NCI-H446 (cell line): ENCODE measurements at regions not wholly inside any gene's neighbourhood (a gene's known extent, or its start where the extent isn't known, plus 50 kb on each side); places are given as distances from the start of the nearest gene placed in this dataset.

Source experiments
- DNase-seq, 2 experiments: peaks; one replicate each; lab custom pipeline; 2025; lab: John Stamatoyannopoulos, UW

GRCh38 chr3:99439892-99440291, 198.5 kb upstream of the COL8A1 start:
- DNase-seq: no peak

GRCh38 chr3:99434190-99434589, 204.2 kb upstream of the COL8A1 start:
- DNase-seq: no peak

GRCh38 chr3:99430348-99431134, 207.9 kb upstream of the COL8A1 start:
- no peak for DNase-seq

- DNase-seq: no peak
Observed at GRCh38 chr3:99429502-99429901, 208.9 kb upstream of the COL8A1 start.

GRCh38 chr3:99425930-99426329, 212.5 kb upstream of the COL8A1 start:
- DNase-seq: no peak

GRCh38 chr3:99419116-99419515, 219.3 kb upstream of the COL8A1 start:
- DNase-seq: no peak

- no peak for DNase-seq
Observed at GRCh38 chr3:99418709-99419108, 219.7 kb upstream of the COL8A1 start.

- DNase-seq: no peak
Observed at GRCh38 chr3:99418209-99418635, 220.2 kb upstream of the COL8A1 start.

GRCh38 chr3:99413504-99413903, 224.9 kb upstream of the COL8A1 start:
- DNase-seq: no peak

- no peak for DNase-seq
Observed at GRCh38 chr3:99410789-99411311, 227.5 kb upstream of the COL8A1 start.

GRCh38 chr3:99409961-99410360, 228.4 kb upstream of the COL8A1 start:
- no peak for DNase-seq

- DNase-seq: no peak
Observed at GRCh38 chr3:99407257-99407656, 231.1 kb upstream of the COL8A1 start.

GRCh38 chr3:99402755-99403154, 235.6 kb upstream of the COL8A1 start:
- no peak for DNase-seq

GRCh38 chr3:99400352-99400751, 238.0 kb upstream of the COL8A1 start:
- DNase-seq: no peak

GRCh38 chr3:99396651-99397275, 241.6 kb upstream of the COL8A1 start:
- DNase-seq: no peak

- no peak for DNase-seq
Observed at GRCh38 chr3:99394831-99395778, 243.3 kb upstream of the COL8A1 start.

GRCh38 chr3:99393961-99394360, 244.4 kb upstream of the COL8A1 start:
- DNase-seq: no peak

- no peak for DNase-seq
Observed at GRCh38 chr3:99388780-99389179, 249.6 kb upstream of the COL8A1 start.

- DNase-seq: no peak
Observed at GRCh38 chr3:99384596-99384995, 253.8 kb upstream of the COL8A1 start.

- DNase-seq: no peak
Observed at GRCh38 chr3:99376926-99377325, 261.5 kb upstream of the COL8A1 start.

GRCh38 chr3:99373846-99374210, 264.6 kb upstream of the COL8A1 start:
- DNase-seq: no peak

GRCh38 chr3:99373088-99373845, 265.1 kb upstream of the COL8A1 start:
- DNase-seq: no peak
